Right lobe of liver (tissue), 6 donors: ENCODE measurements at regions not wholly inside any gene's neighbourhood (a gene's known extent, or its start where the extent isn't known, plus 50 kb on each side); places are given as distances from the start of the nearest gene placed in this dataset.
"Not testable (repeated sequence)": the region's sequence is repeated elsewhere in the genome, so short reads cannot be mapped to it uniquely, and the experiment has no call there.

Experiments used
- ATAC-seq, 4 donors: fragments of 200-7000 bp; cut with Tn5 transposase; one replicate each; pipeline ENCODE4 v1.9.1; 2020; ENCODE audit warnings: mild to moderate bottlenecking in 4 of 4, moderate library complexity in 4 of 4
- DNase-seq, 3 donors: peaks; one replicate each; pipeline ENCODE4 v3.0.0-alpha.2; 2020
- H3K27ac ChIP-seq, 3 donors: fragments of 200-600 bp; one replicate each; pipeline ENCODE4 v1.8.0; 2022
- H3K27me3 ChIP-seq, 2 donors: fragments of 200-600 bp; one replicate each; pipeline ENCODE4 v1.8.0; 2022
- H3K36me3 ChIP-seq, 4 donors: fragments of 200-600 bp; sonication (generic) in 1 of 4; one replicate each; pipeline versions ENCODE4 v1.5.1 to v1.8.0; 2017 to 2022; ENCODE audit warnings: control low read depth in 1 of 4
- H3K4me1 ChIP-seq, 4 donors: fragments of 200-600 bp; sonication (generic) in 1 of 4; one replicate each; pipeline versions ENCODE4 v1.5.1 to v1.8.0; 2017 to 2022; ENCODE audit warnings: control low read depth in 1 of 4
- H3K4me3 ChIP-seq, 3 donors: fragments of 200-600 bp; one replicate each; pipeline ENCODE4 v1.8.0; 2022
- H3K9me3 ChIP-seq, 4 donors: fragments of 200-600 bp; sonication (generic) in 1 of 4; one replicate each; pipeline versions ENCODE4 v1.5.1 to v1.8.0; 2017 to 2022; ENCODE audit warnings: control low read depth in 1 of 4
- POLR2A ChIP-seq: fragments of 450-650 bp; IDR thresholded peaks from one replicate; pipeline ENCODE4 v1.6.1; 2017; ENCODE audit warnings: antibody characterized with exemption, mild to moderate bottlenecking
- WGBS: methylation state at CpG from one replicate; pipeline ENCODE4 v1.1.6; 2018; ENCODE audit warnings: low coverage, low lambda C conversion rate; ENCODE audit not compliant: insufficient coverage; ENCODE audit errors: missing lambda C conversion rate; 5-methylcytosine and 5-hydroxymethylcytosine counted together
- intact Hi-C, 2 donors: fragments of 100-400 bp; cut with DNase I; formaldehyde crosslinking; loops; one replicate each; pipeline versions ENCODE4 v1.11.2 to v1.14.1; 2022
- TF ChIP-seq, protein P1 (sequence below), 4 donors: fragments of 200-600 bp in 3 of 4; fragments of 450-650 bp in 1 of 4; IDR thresholded peaks; one replicate each; pipeline versions ENCODE4 v1.5.1 to v1.8.0; 2016 to 2022; ENCODE audit warnings: antibody characterized with exemption in 4 of 4, mild to moderate bottlenecking in 2 of 4
- donor health status: DM: no; HTN: yes; CAD: no.
- donor health status: DM: no; HTN: no; CAD: no.
- donor health status: DM: no; HTN: no; CAD: no.
- donor health status: DM: no; HTN: yes; CAD: no.
- donor health status: DM: no; HTN: yes; CAD: no.

DNA sequence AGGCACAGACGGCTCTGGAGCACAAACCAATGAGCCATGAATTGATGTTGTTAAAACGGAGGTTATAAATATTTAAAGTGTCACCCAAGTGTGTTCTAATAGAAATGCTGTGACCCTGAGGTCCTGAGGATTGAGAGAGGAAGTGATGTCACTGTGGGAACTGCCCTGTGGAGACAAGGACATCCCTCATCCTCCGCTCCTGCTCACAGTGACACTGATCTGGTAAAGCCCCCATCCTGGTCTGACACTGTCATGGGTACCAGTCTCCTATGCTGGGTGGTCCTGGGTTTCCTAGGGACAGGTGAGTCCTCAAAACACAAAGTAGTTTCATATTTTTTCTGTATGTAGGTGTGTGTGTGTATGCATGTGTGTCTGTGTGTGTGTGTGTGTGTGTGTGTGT, 237.9 kb upstream of the PRSS1 start:
- Histone ChIP-seq H3K27me3 (no peaks in the 10 kb centered on the region), H3K36me3 (no peaks in the 10 kb centered on the region), H3K9me3 (no peaks in the 10 kb centered on the region), H3K4me3 (no peak overlapping the region), H3K27ac (no peak overlapping the region), H3K4me1 (no peaks in the 10 kb centered on the region)
- intact Hi-C loops: no loop called here
- DNase-seq (no peak), ATAC-seq (no peak)
- TF ChIP-seq POLR2A: no peak
- TF ChIP-seq, protein P1, sequence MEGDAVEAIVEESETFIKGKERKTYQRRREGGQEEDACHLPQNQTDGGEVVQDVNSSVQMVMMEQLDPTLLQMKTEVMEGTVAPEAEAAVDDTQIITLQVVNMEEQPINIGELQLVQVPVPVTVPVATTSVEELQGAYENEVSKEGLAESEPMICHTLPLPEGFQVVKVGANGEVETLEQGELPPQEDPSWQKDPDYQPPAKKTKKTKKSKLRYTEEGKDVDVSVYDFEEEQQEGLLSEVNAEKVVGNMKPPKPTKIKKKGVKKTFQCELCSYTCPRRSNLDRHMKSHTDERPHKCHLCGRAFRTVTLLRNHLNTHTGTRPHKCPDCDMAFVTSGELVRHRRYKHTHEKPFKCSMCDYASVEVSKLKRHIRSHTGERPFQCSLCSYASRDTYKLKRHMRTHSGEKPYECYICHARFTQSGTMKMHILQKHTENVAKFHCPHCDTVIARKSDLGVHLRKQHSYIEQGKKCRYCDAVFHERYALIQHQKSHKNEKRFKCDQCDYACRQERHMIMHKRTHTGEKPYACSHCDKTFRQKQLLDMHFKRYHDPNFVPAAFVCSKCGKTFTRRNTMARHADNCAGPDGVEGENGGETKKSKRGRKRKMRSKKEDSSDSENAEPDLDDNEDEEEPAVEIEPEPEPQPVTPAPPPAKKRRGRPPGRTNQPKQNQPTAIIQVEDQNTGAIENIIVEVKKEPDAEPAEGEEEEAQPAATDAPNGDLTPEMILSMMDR (IDR thresholded peaks at IDR 0.05): no peak
- 36% methylated on average over 2 of the region's 3 CpGs for WGBS

DNA sequence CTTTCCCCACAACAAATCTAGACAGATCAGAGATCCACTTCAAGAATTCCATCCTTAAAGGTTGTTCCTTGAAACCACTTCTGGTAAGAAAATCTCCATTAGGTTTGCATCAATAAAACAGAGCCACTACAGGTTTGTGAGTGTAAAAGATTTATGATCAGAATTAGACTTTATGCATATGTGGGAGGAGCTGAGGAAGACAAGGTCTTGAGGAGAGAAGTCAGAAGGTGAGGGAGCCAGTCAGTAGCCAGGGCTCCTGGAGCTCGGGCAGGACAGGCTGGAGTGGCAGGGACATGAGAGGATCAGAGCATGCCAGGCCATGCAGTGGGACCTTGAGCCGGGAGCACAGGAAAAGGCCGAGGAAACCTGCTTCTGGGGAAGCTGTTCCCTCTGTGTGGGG, 240.0 kb upstream of the PRSS1 start:
- intact Hi-C loops, H3K4me1 ChIP-seq, ATAC-seq, H3K36me3 ChIP-seq, H3K27me3 ChIP-seq, H3K4me3 ChIP-seq, H3K9me3 ChIP-seq, H3K27ac ChIP-seq, DNase-seq: not testable (repeated sequence)
- WGBS: 30% methylated on average over 2 of the region's 3 CpGs

GRCh38 chr7:142508251-142508650, 241.0 kb upstream of the PRSS1 start:
- no peak for TF ChIP-seq POLR2A
- TF ChIP-seq, protein P1 (IDR thresholded peaks at IDR 0.05): no peak
- no peaks in the 10 kb centered on the region for H3K27me3 ChIP-seq
- 32% methylated on average over 4 of the region's 4 CpGs for WGBS
- no peak overlapping the region for H3K4me3 ChIP-seq
- ATAC-seq (no peak), DNase-seq (no peak)
- no peak overlapping the region for H3K27ac ChIP-seq
- no peaks in the 10 kb centered on the region for H3K4me1 ChIP-seq
- H3K36me3 ChIP-seq: no peaks in the 10 kb centered on the region
- no peaks in the 10 kb centered on the region for H3K9me3 ChIP-seq
- intact Hi-C loops: no loop called here

DNA sequence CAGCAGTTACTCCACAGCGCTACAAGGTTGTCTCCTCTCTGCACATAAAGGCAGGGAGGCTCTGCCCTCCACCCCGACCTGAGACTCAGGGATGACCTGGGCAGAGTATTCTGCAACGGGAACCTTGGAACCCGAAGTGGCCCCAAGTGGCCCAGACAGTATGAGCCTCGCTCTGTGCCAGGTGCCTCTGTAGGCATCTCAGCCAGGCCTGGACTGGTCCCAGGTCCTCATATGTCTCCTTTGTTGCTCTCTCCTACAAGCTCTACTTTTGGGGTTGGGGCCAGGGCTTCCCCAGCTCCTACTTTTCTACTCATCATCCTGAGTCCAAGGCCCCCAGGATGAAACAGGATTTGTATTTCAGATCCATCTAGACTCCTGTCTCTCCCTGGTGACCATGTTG, 241.5 kb upstream of the PRSS1 start:
- Histone ChIP-seq H3K9me3 (no peaks in the 10 kb centered on the region), H3K4me3 (no peak overlapping the region), H3K4me1 (no peaks in the 10 kb centered on the region), H3K36me3 (no peaks in the 10 kb centered on the region), H3K27me3 (no peaks in the 10 kb centered on the region), H3K27ac (no peak overlapping the region)
- TF ChIP-seq POLR2A: no peak
- TF ChIP-seq, protein P1 (IDR thresholded peaks at IDR 0.05): no peak
- no CpG with 5 or more reads among the region's 5 CpGs for WGBS
- intact Hi-C loops: no loop called here
- DNase-seq (no peak), ATAC-seq (no peak)

DNA sequence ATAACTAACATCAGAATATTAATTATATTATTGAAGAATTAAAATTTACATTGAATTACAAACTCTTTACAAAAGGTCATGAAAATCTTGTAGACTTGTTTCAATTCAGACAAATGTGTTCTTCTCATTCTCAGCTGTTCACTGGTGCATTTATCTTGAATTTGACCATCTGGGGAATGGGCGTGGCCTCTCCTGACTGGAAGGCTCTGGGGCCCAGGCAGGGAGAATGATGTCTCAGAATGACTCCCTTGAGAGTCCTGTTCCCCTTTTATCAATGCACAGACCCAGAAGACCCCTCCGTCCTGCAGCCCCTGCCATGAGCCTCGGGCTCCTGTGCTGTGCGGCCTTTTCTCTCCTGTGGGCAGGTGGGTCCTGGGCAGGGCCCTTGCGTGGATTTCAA, 242.2 kb upstream of the PRSS1 start:
- 57% methylated on average over 5 of the region's 5 CpGs for WGBS
- ATAC-seq, H3K27ac ChIP-seq, H3K4me1 ChIP-seq, H3K4me3 ChIP-seq, H3K27me3 ChIP-seq, DNase-seq, H3K36me3 ChIP-seq, intact Hi-C loops, H3K9me3 ChIP-seq: not testable (repeated sequence)

- Histone ChIP-seq H3K4me3 (no peak overlapping the region), H3K27me3 (no peaks in the 10 kb centered on the region), H3K4me1 (no peaks in the 10 kb centered on the region), H3K9me3 (no peaks in the 10 kb centered on the region), H3K36me3 (no peaks in the 10 kb centered on the region), H3K27ac (no peak overlapping the region)
- TF ChIP-seq, protein P1 (IDR thresholded peaks at IDR 0.05): no peak
- no peak for TF ChIP-seq POLR2A
- intact Hi-C loops: no loop called here
- DNase-seq: no peak
- ATAC-seq: no peak
- WGBS: 55% methylated on average over 3 of the region's 3 CpGs
These were observed 242.7 kb upstream of the PRSS1 start for GRCh38 chr7:142506601-142507000.

DNA sequence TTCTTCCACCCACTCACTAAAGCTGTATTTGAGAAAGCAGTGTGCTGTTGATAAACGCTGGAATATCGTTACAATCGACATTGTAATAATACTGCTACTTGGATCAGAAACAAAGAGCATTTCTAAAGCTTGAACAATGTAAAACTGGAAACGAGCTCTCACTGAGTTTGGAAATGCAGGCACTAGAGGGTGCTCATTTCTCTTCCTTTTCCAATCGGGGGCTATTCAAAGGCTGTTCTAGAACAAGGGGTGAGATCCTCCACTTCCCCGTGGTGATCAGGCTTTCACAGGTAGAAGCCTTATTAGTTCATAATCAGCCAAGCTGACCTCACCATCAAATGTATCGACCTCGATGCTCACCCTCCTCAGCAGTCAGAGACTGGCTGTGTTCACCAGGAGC, 245.3 kb upstream of the PRSS1 start:
- DNase-seq, H3K27ac ChIP-seq, H3K4me3 ChIP-seq, H3K27me3 ChIP-seq, intact Hi-C loops, H3K36me3 ChIP-seq, ATAC-seq, H3K9me3 ChIP-seq, H3K4me1 ChIP-seq: not testable (repeated sequence)
- 57% methylated on average over 6 of the region's 8 CpGs for whole genome bisulfite sequencing
